ENCODE measurements at regions not wholly inside any gene's neighbourhood (a gene's known extent, or its start where the extent isn't known, plus 50 kb on each side); places are given as distances from the start of the nearest gene placed in this dataset.
"Not testable (repeated sequence)": the region's sequence is repeated elsewhere in the genome, so short reads cannot be mapped to it uniquely, and the experiment has no call there.

DNA sequence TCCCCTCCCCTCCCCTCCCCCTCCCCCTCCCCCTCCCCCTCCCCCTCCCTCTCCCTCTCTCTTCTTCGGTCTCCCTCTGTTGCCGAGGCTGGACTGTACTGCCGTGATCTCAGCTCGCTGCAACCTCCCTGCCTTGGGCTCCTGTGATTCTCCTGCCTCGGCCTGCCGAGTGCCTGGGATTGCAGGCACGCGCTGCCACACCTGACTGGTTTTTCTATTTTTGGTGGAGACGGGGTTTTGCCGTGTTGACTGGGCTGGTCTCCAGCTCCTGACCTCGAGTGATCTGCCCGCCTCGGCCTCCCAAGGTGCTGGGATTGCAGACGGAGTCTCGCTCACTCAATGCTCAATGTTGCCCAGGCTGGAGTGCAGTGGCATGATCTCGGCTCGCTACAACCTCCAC lies 78.8 kb upstream of the ARMCX2 start:
- TF ChIP-seq, protein P1, sequence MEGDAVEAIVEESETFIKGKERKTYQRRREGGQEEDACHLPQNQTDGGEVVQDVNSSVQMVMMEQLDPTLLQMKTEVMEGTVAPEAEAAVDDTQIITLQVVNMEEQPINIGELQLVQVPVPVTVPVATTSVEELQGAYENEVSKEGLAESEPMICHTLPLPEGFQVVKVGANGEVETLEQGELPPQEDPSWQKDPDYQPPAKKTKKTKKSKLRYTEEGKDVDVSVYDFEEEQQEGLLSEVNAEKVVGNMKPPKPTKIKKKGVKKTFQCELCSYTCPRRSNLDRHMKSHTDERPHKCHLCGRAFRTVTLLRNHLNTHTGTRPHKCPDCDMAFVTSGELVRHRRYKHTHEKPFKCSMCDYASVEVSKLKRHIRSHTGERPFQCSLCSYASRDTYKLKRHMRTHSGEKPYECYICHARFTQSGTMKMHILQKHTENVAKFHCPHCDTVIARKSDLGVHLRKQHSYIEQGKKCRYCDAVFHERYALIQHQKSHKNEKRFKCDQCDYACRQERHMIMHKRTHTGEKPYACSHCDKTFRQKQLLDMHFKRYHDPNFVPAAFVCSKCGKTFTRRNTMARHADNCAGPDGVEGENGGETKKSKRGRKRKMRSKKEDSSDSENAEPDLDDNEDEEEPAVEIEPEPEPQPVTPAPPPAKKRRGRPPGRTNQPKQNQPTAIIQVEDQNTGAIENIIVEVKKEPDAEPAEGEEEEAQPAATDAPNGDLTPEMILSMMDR (IDR thresholded peaks at IDR 0.05; ENCODE audit: low read length), result not testable (repeated sequence)
- not testable (repeated sequence) for TF ChIP-seq EZH2 (IDR thresholded peaks at IDR 0.05; ENCODE audit: borderline replicate concordance, low read length)
